CD4-positive, CD25-positive, alpha-beta regulatory T cell (primary cell): ENCODE measurements at regions not wholly inside any gene's neighbourhood (a gene's known extent, or its start where the extent isn't known, plus 50 kb on each side); places are given as distances from the start of the nearest gene placed in this dataset.

Experiments used
- ATAC-seq, 2 donors: fragments of 150-1000 bp; cut with Tn5 transposase; one replicate each; pipeline ENCODE4 v1.10.0; 2021; ENCODE audit warnings: low read depth in 2 of 2, moderate number of reproducible peaks in 2 of 2, moderate library complexity in 1 of 2
- DNase-seq, 3 donors: peaks; one replicate each; pipeline versions ENCODE4 v3.0.0 to v3.0.0-alpha.2; 2012 to 2022; ENCODE audit warnings: mixed read lengths in 1 of 3
- H3K27ac ChIP-seq: one replicate; pipeline ENCODE4 v1.7.0; 2013; ENCODE audit warnings: mild to moderate bottlenecking, low read length; ENCODE audit not compliant: insufficient read depth, poor library complexity, severe bottlenecking
- H3K27me3 ChIP-seq: one replicate; pipeline ENCODE4 v1.7.0; 2013; ENCODE audit warnings: low read length; ENCODE audit not compliant: control insufficient read depth, insufficient read depth
- H3K36me3 ChIP-seq: one replicate; pipeline ENCODE4 v1.7.0; 2013; ENCODE audit warnings: mild to moderate bottlenecking, low read length, moderate library complexity; ENCODE audit not compliant: control insufficient read depth, insufficient read depth
- H3K4me1 ChIP-seq: 2 replicates; pipeline ENCODE4 v1.7.0; 2013; ENCODE audit warnings: mild to moderate bottlenecking, low read length; ENCODE audit not compliant: insufficient read depth, control insufficient read depth, poor library complexity, severe bottlenecking
- H3K4me3 ChIP-seq: one replicate; pipeline ENCODE4 v1.7.0; 2013; ENCODE audit warnings: low read depth, mild to moderate bottlenecking, low read length, moderate library complexity
- H3K9me3 ChIP-seq, 2 experiments: 1 replicate in 1 of 2; 2 replicates in 1 of 2; pipeline ENCODE4 v1.7.0; 2013; ENCODE audit warnings: low read length in 2 of 2, mild to moderate bottlenecking in 1 of 2, moderate library complexity in 1 of 2; ENCODE audit not compliant: control insufficient read depth in 2 of 2
- H3K27ac Mint-ChIP-seq, 3 donors: one replicate each; pipeline ENCODE4 v1.8.0; 2020 to 2022; ENCODE audit warnings: mild to moderate bottlenecking in 3 of 3, mixed read lengths in 3 of 3, moderate library complexity in 2 of 3
- H3K27me3 Mint-ChIP-seq: one replicate; pipeline ENCODE4 v1.8.0; 2022; ENCODE audit warnings: mild to moderate bottlenecking, mixed read lengths
- H3K36me3 Mint-ChIP-seq: one replicate; pipeline ENCODE4 v1.8.0; 2020; ENCODE audit warnings: mixed read lengths
- H3K4me1 Mint-ChIP-seq, 4 donors: one replicate each; pipeline ENCODE4 v1.8.0; 2020 to 2022; ENCODE audit warnings: mixed read lengths in 4 of 4, mild to moderate bottlenecking in 1 of 4
- H3K4me3 Mint-ChIP-seq, 4 donors: one replicate each; pipeline ENCODE4 v1.8.0; 2020 to 2022; ENCODE audit warnings: mild to moderate bottlenecking in 4 of 4, mixed read lengths in 4 of 4, moderate library complexity in 3 of 4
- H3K9me3 Mint-ChIP-seq, 7 donors: one replicate each; pipeline ENCODE4 v1.8.0; 2020 to 2022; ENCODE audit warnings: mixed read lengths in 7 of 7, mild to moderate bottlenecking in 3 of 7, moderate library complexity in 2 of 7

GRCh38 chr11:92717240-92717639 is 252.2 kb upstream of the MTNR1B start:
- Histone ChIP-seq H3K27ac (no peak overlapping the region), H3K9me3 (no peaks in the 10 kb centered on the region), H3K4me1 (no peaks in the 10 kb centered on the region), H3K4me3 (no peak overlapping the region), H3K27me3 (no peaks in the 10 kb centered on the region), H3K36me3 (no peaks in the 10 kb centered on the region)
- DNase-seq (no peak), ATAC-seq (no peak)
- no peaks in the 10 kb centered on the region for H3K36me3 Mint-ChIP-seq
- no peak overlapping the region for H3K27ac Mint-ChIP-seq
- no peaks in the 10 kb centered on the region for H3K4me1 Mint-ChIP-seq
- H3K9me3 Mint-ChIP-seq = peaks cover 0 to 12% (median 1%) of the 10 kb centered on the region in 7 donors
- H3K4me3 Mint-ChIP-seq = no peak overlapping the region
- H3K27me3 Mint-ChIP-seq = no peaks in the 10 kb centered on the region

GRCh38 chr11:92720385-92720784 is 249.1 kb upstream of the MTNR1B start:
- Mint-ChIP-seq H3K9me3 (peaks cover 0 to 21% (median 5%) of the 10 kb centered on the region in 7 donors), H3K27me3 (no peaks in the 10 kb centered on the region), H3K4me3 (no peak overlapping the region), H3K4me1 (no peaks in the 10 kb centered on the region), H3K27ac (no peak overlapping the region), H3K36me3 (no peaks in the 10 kb centered on the region)
- Histone ChIP-seq H3K4me3 (no peak overlapping the region), H3K27me3 (no peaks in the 10 kb centered on the region), H3K27ac (no peak overlapping the region), H3K9me3 (no peaks in the 10 kb centered on the region), H3K36me3 (no peaks in the 10 kb centered on the region), H3K4me1 (no peaks in the 10 kb centered on the region)
- no peak for ATAC-seq
- DNase-seq = no peak

GRCh38 chr11:92725352-92725751 is 244.1 kb upstream of the MTNR1B start:
- H3K4me1 ChIP-seq = no peaks in the 10 kb centered on the region
- Mint-ChIP-seq H3K9me3 (peaks cover 0 to 17% (median 2%) of the 10 kb centered on the region in 7 donors), H3K4me1 (no peaks in the 10 kb centered on the region), H3K36me3 (no peaks in the 10 kb centered on the region), H3K27ac (no peak overlapping the region), H3K4me3 (no peak overlapping the region), H3K27me3 (no peaks in the 10 kb centered on the region)
- no peaks in the 10 kb centered on the region for H3K9me3 ChIP-seq
- ATAC-seq (no peak), DNase-seq (no peak)
- H3K4me3 ChIP-seq = no peak overlapping the region
- H3K36me3 ChIP-seq = no peaks in the 10 kb centered on the region
- H3K27me3 ChIP-seq = no peaks in the 10 kb centered on the region
- no peak overlapping the region for H3K27ac ChIP-seq

- Mint-ChIP-seq H3K27ac (no peak overlapping the region), H3K27me3 (no peaks in the 10 kb centered on the region), H3K4me1 (no peaks in the 10 kb centered on the region), H3K36me3 (no peaks in the 10 kb centered on the region), H3K9me3 (peaks cover 0 to 12% (median 2%) of the 10 kb centered on the region in 7 donors), H3K4me3 (no peak overlapping the region)
- ATAC-seq = no peak
- H3K4me1 ChIP-seq = no peaks in the 10 kb centered on the region
- H3K27ac ChIP-seq = no peak overlapping the region
- H3K27me3 ChIP-seq = no peaks in the 10 kb centered on the region
- H3K36me3 ChIP-seq = no peaks in the 10 kb centered on the region
- no peak for DNase-seq
- H3K9me3 ChIP-seq = no peaks in the 10 kb centered on the region
- no peak overlapping the region for H3K4me3 ChIP-seq
These were observed 242.3 kb upstream of the MTNR1B start for GRCh38 chr11:92727123-92727522.

GRCh38 chr11:92727769-92728168 is 241.7 kb upstream of the MTNR1B start:
- H3K9me3 ChIP-seq = no peaks in the 10 kb centered on the region
- no peak overlapping the region for H3K27ac ChIP-seq
- H3K4me3 Mint-ChIP-seq = no peak overlapping the region
- no peak for ATAC-seq
- H3K27ac Mint-ChIP-seq = no peak overlapping the region
- no peaks in the 10 kb centered on the region for H3K36me3 ChIP-seq
- no peaks in the 10 kb centered on the region for H3K27me3 ChIP-seq
- no peak for DNase-seq
- H3K4me3 ChIP-seq = no peak overlapping the region
- no peaks in the 10 kb centered on the region for H3K27me3 Mint-ChIP-seq
- H3K4me1 Mint-ChIP-seq = no peaks in the 10 kb centered on the region
- peaks cover 0 to 12% (median 2%) of the 10 kb centered on the region in 7 donors for H3K9me3 Mint-ChIP-seq
- no peaks in the 10 kb centered on the region for H3K4me1 ChIP-seq
- no peaks in the 10 kb centered on the region for H3K36me3 Mint-ChIP-seq

- H3K27me3 Mint-ChIP-seq = no peaks in the 10 kb centered on the region
- no peaks in the 10 kb centered on the region for H3K27me3 ChIP-seq
- H3K27ac ChIP-seq = no peak overlapping the region
- DNase-seq (no peak), ATAC-seq (no peak)
- no peaks in the 10 kb centered on the region for H3K4me1 Mint-ChIP-seq
- no peak overlapping the region for H3K27ac Mint-ChIP-seq
- H3K4me1 ChIP-seq = no peaks in the 10 kb centered on the region
- H3K4me3 ChIP-seq = no peak overlapping the region
- no peaks in the 10 kb centered on the region for H3K36me3 ChIP-seq
- no peaks in the 10 kb centered on the region for H3K9me3 ChIP-seq
- H3K36me3 Mint-ChIP-seq = no peaks in the 10 kb centered on the region
- H3K9me3 Mint-ChIP-seq = peaks cover 0 to 4% (median 0%) of the 10 kb centered on the region in 7 donors
- no peak overlapping the region for H3K4me3 Mint-ChIP-seq
These were observed 240.8 kb upstream of the MTNR1B start for GRCh38 chr11:92728628-92729027.

GRCh38 chr11:92735039-92735438 is 234.4 kb upstream of the MTNR1B start:
- H3K4me1 Mint-ChIP-seq = no peaks in the 10 kb centered on the region
- Histone ChIP-seq H3K27ac (no peak overlapping the region), H3K4me1 (no peaks in the 10 kb centered on the region), H3K9me3 (no peaks in the 10 kb centered on the region), H3K27me3 (no peaks in the 10 kb centered on the region), H3K36me3 (no peaks in the 10 kb centered on the region), H3K4me3 (no peak overlapping the region)
- H3K4me3 Mint-ChIP-seq = no peak overlapping the region
- no peak for DNase-seq
- ATAC-seq = no peak
- H3K27ac Mint-ChIP-seq = no peak overlapping the region
- H3K27me3 Mint-ChIP-seq = no peaks in the 10 kb centered on the region
- H3K9me3 Mint-ChIP-seq = peaks cover 0 to 4% (median 0%) of the 10 kb centered on the region in 7 donors
- H3K36me3 Mint-ChIP-seq = no peaks in the 10 kb centered on the region

GRCh38 chr11:92738276-92738675 is 231.2 kb upstream of the MTNR1B start:
- no peak overlapping the region for H3K4me3 Mint-ChIP-seq
- H3K27me3 ChIP-seq = no peaks in the 10 kb centered on the region
- H3K27ac ChIP-seq = no peak overlapping the region
- H3K36me3 Mint-ChIP-seq = no peaks in the 10 kb centered on the region
- H3K36me3 ChIP-seq = no peaks in the 10 kb centered on the region
- no peak overlapping the region for H3K27ac Mint-ChIP-seq
- H3K4me1 ChIP-seq = no peaks in the 10 kb centered on the region
- H3K4me3 ChIP-seq = no peak overlapping the region
- no peaks in the 10 kb centered on the region for H3K4me1 Mint-ChIP-seq
- DNase-seq (no peak), ATAC-seq (no peak)
- no peaks in the 10 kb centered on the region for H3K27me3 Mint-ChIP-seq
- H3K9me3 ChIP-seq = no peaks in the 10 kb centered on the region
- H3K9me3 Mint-ChIP-seq = peaks cover 0 to 2% (median 0%) of the 10 kb centered on the region in 7 donors
